Adipocyte (in vitro differentiated cells): ENCODE measurements at regions not wholly inside any gene's neighbourhood (a gene's known extent, or its start where the extent isn't known, plus 50 kb on each side); places are given as distances from the start of the nearest gene placed in this dataset.

Experiments
- DNase-seq: peaks from one replicate; pipeline ENCODE4 v3.0.0-alpha.2; 2015; ENCODE audit warnings: low read depth
- H3K27me3 ChIP-seq: replicated peaks from 2 replicates; pipeline ENCODE4 v1.7.0; 2013; ENCODE audit warnings: mild to moderate bottlenecking, low read length, moderate library complexity; ENCODE audit not compliant: control insufficient read depth, insufficient read depth
- H3K36me3 ChIP-seq: 2 replicates; pipeline ENCODE4 v1.7.0; 2013; ENCODE audit warnings: low read length, mild to moderate bottlenecking, moderate library complexity; ENCODE audit not compliant: control insufficient read depth, insufficient read depth, severe bottlenecking
- H3K4me1 ChIP-seq: 2 replicates; pipeline ENCODE4 v1.7.0; 2013; ENCODE audit warnings: mild to moderate bottlenecking, low read length, moderate library complexity; ENCODE audit not compliant: control insufficient read depth, insufficient read depth
- H3K4me3 ChIP-seq: 2 replicates; pipeline ENCODE4 v1.7.0; 2013; ENCODE audit warnings: mild to moderate bottlenecking, low read length, moderate library complexity
- H3K9ac ChIP-seq: 2 replicates; pipeline ENCODE4 v1.7.0; 2013; ENCODE audit warnings: mild to moderate bottlenecking, low read length, moderate library complexity
- H3K9me3 ChIP-seq: 2 replicates; pipeline ENCODE4 v1.7.0; 2013; ENCODE audit warnings: mild to moderate bottlenecking, low read length, moderate library complexity; ENCODE audit not compliant: control insufficient read depth

DNA sequence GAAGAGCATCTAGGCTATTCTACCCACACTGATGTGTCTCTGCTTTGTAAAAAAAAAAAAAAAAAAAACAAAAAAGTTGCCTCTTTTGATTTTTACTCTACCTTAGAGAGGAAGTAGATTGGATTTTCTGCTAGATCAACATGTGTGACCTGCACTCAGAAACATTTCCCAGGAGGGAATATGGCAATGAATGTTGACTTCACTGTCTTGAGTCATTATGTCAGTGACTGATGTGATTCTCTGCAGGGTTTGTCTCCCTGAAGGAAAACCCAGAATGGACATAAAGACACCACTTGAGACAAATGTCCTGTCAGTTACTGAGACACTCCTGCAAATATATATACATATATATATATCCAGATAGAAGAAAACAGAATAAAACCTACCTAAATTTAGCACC, 370.3 kb downstream of the BMPER start:
- no peaks in the 10 kb centered on the region for H3K4me1 ChIP-seq
- no peaks in the 10 kb centered on the region for H3K9me3 ChIP-seq
- no peak overlapping the region for H3K4me3 ChIP-seq
- H3K36me3 ChIP-seq: no peaks in the 10 kb centered on the region
- H3K9ac ChIP-seq: no peak overlapping the region
- DNase-seq: no peak
- H3K27me3 ChIP-seq: no peaks in the 10 kb centered on the region

DNA sequence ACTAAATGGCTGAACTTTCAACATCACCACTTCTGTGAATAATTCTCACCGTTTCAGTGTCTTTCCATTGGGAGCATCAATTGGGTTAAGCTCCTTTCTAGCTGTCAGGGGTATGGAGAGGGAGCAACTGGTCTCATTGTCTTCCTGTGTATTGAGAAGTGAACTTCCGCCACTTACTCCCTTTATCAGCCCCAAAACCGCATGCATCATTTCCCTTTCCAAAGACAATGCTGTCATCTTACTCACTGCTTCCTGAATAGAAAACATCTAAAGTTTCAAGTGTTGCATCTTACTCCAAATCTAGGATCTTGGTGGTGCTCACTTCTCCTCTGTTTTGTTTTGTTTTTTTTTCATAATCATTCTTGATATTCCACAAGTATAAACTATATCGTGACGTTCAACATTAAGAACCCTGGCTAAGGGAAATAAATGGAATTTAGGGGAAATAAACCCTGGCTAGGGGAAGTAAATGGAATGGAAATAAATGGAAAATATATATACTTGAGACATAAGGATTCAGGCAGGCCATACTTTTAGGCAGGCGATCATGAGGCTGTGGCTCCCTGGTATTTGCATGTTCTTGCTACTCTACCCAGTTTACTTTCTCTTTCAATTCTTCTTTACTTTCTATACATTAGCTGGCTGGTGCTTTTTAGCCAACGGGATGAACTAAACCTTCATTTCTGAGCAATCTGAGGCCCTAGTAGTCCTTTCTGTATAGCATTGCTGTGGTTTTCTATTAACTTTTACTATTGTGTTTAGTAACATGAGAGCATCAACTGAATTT, 371.9 kb downstream of the BMPER start:
- Histone ChIP-seq H3K36me3 (no peaks in the 10 kb centered on the region), H3K4me1 (no peaks in the 10 kb centered on the region), H3K4me3 (no peak overlapping the region), H3K9ac (no peak overlapping the region), H3K9me3 (peaks cover 3% of the 10 kb centered on the region), H3K27me3 (no peaks in the 10 kb centered on the region)
- no peak for DNase-seq

DNA sequence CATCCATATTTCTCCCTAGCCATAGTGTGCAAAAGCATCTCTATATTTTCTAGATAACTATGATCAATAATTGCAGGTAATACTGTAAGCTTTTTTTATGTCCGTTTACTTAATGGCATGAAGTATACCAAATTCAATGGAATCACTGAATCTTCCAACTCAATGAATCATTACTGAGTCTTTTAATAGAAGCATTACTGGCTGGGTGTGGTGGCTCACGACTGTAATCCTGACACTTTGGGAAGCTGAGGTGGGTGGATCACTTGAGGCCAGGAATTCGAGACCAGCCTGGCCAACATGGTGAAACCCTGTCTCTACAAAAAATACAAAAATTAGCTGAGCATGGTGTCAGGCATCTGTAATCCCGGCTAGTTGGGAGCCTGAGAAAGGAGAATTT, 372.5 kb downstream of the BMPER start:
- no peaks in the 10 kb centered on the region for H3K27me3 ChIP-seq
- H3K4me1 ChIP-seq: no peaks in the 10 kb centered on the region
- no peaks in the 10 kb centered on the region for H3K36me3 ChIP-seq
- DNase-seq: no peak
- H3K4me3 ChIP-seq: no peak overlapping the region
- no peak overlapping the region for H3K9ac ChIP-seq
- H3K9me3 ChIP-seq: peaks cover 3% of the 10 kb centered on the region

DNA sequence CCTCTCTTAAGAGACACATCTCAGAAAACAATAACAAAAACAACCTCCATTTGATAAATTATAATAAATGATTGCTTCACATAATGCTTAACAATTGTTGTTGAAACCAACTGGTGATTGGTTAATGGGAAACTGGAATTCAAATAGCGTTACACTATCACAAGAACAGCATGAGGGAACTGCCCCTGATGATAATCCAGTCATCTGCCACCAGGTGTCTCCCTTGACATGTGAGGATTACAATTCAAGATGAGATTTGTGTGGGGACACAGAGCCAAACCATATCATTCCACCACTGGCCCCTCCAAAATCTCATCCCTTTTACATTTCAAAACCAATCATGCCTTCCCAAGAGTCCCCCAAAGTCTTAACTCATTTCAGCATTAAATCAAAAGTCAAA, 375.9 kb downstream of the BMPER start:
- peaks cover 3% of the 10 kb centered on the region for H3K9me3 ChIP-seq
- H3K4me1 ChIP-seq: no peaks in the 10 kb centered on the region
- no peaks in the 10 kb centered on the region for H3K36me3 ChIP-seq
- no peak overlapping the region for H3K4me3 ChIP-seq
- H3K27me3 ChIP-seq: no peaks in the 10 kb centered on the region
- DNase-seq: no peak
- no peak overlapping the region for H3K9ac ChIP-seq

DNA sequence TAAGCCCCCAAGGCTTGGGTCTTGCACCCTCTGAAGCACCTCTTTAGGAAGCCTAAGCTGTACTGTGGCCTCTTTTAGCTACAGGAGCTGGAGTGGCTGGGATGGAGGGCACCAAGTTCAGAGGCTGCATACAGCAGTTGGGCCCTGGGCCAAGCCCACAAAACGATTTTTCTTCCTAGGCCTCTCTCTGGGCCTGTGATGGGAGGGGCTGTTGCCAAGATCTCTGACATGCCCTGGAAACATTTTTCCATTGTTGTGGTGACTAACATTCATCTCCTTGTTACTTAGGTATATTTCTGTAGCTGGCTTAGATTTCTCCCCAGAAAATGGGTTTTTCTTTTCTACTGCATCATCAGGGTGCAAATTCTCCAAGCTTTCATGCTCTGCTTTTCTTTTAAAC, 375.7 kb upstream of the NPSR1 start:
- DNase-seq: no peak
- Histone ChIP-seq H3K4me3 (no peak overlapping the region), H3K27me3 (no peaks in the 10 kb centered on the region), H3K9ac (no peak overlapping the region), H3K36me3 (no peaks in the 10 kb centered on the region), H3K9me3 (peaks cover 3% of the 10 kb centered on the region), H3K4me1 (no peaks in the 10 kb centered on the region)

DNA sequence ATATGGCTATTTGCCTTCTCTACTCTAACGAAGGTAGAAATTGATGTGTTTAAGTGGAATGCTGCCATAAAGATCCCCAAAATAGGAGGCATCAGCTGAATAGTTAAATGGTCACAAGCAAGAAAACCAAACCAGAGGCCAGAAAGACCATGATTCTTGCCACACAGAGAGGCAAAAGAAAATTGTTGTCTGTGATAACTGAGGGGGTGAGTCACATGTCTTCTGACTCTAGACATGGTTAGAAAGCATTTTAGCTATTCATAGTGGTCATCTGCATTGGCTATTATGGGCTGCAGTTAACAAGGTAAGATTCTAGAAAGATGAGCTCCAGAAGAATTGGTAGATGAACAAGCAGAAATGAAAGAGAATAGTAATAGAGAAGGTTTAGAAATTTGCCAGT, 361.4 kb upstream of the NPSR1 start:
- Histone ChIP-seq H3K9ac (no peak overlapping the region), H3K4me3 (no peak overlapping the region), H3K36me3 (no peaks in the 10 kb centered on the region), H3K27me3 (no peaks in the 10 kb centered on the region), H3K9me3 (no peaks in the 10 kb centered on the region), H3K4me1 (peaks cover 6% of the 10 kb centered on the region)
- DNase-seq: peak; percentile 17

DNA sequence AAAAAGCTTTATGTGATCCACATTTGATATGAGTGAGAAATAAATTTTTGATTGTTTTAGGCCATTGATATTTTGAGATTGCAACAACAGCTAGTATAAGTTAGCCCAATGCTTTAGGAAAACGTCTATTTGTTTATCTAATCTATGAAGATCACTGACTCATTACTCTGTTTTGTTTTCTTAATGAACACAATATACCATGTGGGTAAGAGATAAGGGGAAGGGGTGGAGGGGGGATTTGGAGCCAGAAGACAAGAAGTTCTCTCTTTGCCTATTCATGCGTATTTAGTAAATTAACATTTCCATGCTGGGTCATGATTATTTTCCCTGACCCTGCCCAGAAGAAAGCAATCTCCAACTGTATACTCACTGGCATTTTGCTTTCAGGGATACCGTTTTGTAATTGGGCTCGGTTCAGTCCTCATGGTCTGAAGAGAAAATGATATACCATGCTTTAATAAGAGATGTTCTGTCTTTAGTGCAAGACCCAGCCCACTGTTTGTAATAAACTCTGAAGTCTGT, 359.5 kb upstream of the NPSR1 start:
- Histone ChIP-seq H3K36me3 (no peaks in the 10 kb centered on the region), H3K9ac (no peak overlapping the region), H3K4me1 (peaks cover 6% of the 10 kb centered on the region), H3K4me3 (no peak overlapping the region), H3K9me3 (no peaks in the 10 kb centered on the region), H3K27me3 (no peaks in the 10 kb centered on the region)
- DNase-seq: no peak

DNA sequence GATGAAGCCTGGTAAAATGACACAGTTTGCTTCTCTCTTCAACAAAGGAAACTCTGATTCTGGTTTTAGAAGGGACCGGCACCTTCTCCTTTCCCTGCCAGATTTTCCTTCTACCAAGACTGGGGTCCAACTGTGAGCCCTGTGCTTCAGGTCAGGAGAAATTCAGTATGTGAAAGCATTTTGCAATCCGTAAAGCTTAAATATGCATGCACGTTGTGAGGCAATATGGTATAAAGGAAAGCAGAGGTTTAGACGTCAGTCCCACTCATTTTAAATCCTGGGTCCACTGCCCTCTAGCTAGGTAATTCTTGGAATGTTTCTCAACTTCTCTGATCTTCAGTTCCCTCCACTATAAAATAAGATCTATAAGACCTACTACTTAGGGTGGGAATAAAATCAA, 359.0 kb upstream of the NPSR1 start:
- Histone ChIP-seq H3K9ac (no peak overlapping the region), H3K9me3 (no peaks in the 10 kb centered on the region), H3K4me3 (no peak overlapping the region), H3K36me3 (no peaks in the 10 kb centered on the region), H3K27me3 (no peaks in the 10 kb centered on the region), H3K4me1 (peaks cover 6% of the 10 kb centered on the region)
- no peak for DNase-seq

DNA sequence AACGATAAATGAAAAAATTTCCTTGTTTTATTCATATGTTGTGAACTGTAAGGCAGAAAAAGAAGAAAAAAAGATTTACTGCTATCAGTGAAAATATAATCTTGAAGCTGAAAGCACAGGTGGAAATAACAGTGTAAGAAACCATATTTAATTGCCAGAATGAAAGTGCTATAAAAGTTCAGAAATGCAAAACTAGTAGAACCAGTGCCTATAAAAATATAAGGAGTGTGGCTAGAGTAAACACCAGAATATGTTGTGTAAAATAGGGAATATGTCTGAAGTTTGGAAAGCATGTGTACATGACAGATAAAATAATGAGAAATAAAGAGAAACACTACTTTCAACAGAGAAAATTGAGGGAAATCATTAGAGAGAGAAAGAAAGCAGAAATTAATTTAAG, 350.5 kb upstream of the NPSR1 start:
- H3K9me3 ChIP-seq: peaks cover 7% of the 10 kb centered on the region
- no peaks in the 10 kb centered on the region for H3K4me1 ChIP-seq
- no peak overlapping the region for H3K4me3 ChIP-seq
- no peak for DNase-seq
- no peak overlapping the region for H3K9ac ChIP-seq
- no peaks in the 10 kb centered on the region for H3K27me3 ChIP-seq
- H3K36me3 ChIP-seq: no peaks in the 10 kb centered on the region

DNA sequence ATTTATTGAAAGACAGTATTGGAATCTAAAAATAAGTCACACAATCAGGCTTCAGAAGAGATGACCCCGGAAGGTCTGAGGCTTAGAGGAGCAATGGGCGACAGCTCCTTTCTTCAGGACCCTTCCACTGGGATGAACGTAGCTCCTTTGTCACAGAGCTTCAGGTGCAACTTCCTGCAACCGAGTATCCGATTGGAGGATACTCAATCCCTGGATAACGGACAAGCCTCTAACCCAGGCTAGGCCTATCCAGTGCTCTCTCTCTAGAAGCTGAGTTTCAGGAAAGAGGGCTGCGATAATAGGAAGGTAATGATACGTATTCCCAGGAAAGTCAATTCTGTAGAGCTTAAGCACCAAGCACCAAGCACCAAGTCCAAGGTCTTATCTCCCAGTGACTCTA, 349.4 kb upstream of the NPSR1 start:
- peaks cover 10% of the 10 kb centered on the region for H3K9me3 ChIP-seq
- H3K4me1 ChIP-seq: peaks cover 7% of the 10 kb centered on the region
- DNase-seq: no peak
- H3K27me3 ChIP-seq: no peaks in the 10 kb centered on the region
- no peak overlapping the region for H3K9ac ChIP-seq
- H3K36me3 ChIP-seq: no peaks in the 10 kb centered on the region
- H3K4me3 ChIP-seq: no peak overlapping the region

DNA sequence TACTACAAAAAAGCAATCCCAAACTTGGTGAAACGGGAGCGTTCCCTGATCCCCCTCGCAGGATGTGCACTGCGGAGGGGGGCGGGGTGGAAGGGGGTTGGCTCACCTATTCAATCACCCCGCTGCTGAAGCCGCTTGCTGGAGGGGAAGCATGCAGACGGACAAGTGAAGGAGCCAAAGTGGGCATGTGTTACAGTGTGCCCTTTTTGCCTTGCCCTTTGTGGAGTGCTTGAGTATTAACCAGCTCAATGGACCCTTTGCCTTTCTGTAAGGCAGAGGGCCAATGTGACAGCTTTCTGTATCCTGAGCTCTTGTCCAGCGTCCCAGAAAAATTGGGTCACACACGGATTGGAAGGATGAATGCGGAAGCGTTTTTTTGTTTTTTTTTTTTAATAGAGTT, 348.9 kb upstream of the NPSR1 start:
- DNase-seq: no peak
- Histone ChIP-seq H3K27me3 (no peaks in the 10 kb centered on the region), H3K4me3 (no peak overlapping the region), H3K9ac (no peak overlapping the region), H3K36me3 (no peaks in the 10 kb centered on the region), H3K9me3 (peaks cover 10% of the 10 kb centered on the region), H3K4me1 (peaks cover 7% of the 10 kb centered on the region)

DNA sequence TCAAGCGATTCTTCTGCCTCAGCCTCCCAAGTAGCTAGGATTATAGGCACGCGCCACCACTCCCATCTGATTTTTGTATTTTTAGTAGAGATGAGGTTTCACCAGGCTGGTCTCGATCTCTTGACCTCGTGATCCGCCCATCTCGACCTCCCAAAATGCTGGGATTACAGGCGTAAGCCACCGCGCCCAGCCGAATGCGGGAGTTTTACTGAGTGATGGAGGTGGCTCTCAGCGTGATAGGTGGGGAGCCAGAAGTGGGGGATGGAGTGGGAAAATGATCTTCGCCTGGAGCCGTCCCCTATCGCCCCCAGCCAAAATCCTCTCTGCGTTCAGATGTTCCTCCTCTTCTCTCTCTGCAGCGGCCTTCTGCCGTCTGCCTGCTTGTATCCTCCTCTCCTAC, 348.4 kb upstream of the NPSR1 start:
- Histone ChIP-seq H3K9ac (no peak overlapping the region), H3K36me3 (no peaks in the 10 kb centered on the region), H3K4me1 (peaks cover 9% of the 10 kb centered on the region), H3K9me3 (peaks cover 10% of the 10 kb centered on the region), H3K27me3 (no peaks in the 10 kb centered on the region), H3K4me3 (no peak overlapping the region)
- no peak for DNase-seq
